ENCODE measurements at regions not wholly inside any gene's neighbourhood (a gene's known extent, or its start where the extent isn't known, plus 50 kb on each side); places are given as distances from the start of the nearest gene placed in this dataset.
A peak's percentile ranks its signal among the peaks of the same experiment; 100 is the strongest.
"Not testable (repeated sequence)": the region's sequence is repeated elsewhere in the genome, so short reads cannot be mapped to it uniquely, and the experiment has no call there.

- no peak for DNase-seq
Observed at GRCh38 chr14:106044515-106044914, 518.1 kb downstream of the TMEM121 start.

GRCh38 chr14:106044949-106045596, 518.7 kb downstream of the TMEM121 start:
- DNase-seq, result peak; percentile 82 to 84

- DNase-seq, result no peak
Observed at GRCh38 chr14:106051796-106052195, 525.4 kb downstream of the TMEM121 start.

GRCh38 chr14:106055289-106055688, 528.9 kb downstream of the TMEM121 start:
- no peak for DNase-seq

- no peak for DNase-seq
Observed at GRCh38 chr14:106058342-106058741, 532.0 kb downstream of the TMEM121 start.

- no peak for DNase-seq
Observed at GRCh38 chr14:106060276-106060975, 534.0 kb downstream of the TMEM121 start.

GRCh38 chr14:106061877-106062500, 535.6 kb downstream of the TMEM121 start:
- peak; percentile 48 to 82 for DNase-seq

GRCh38 chr14:106062502-106063272, 536.3 kb downstream of the TMEM121 start:
- no peak for DNase-seq

- DNase-seq, result no peak
Observed at GRCh38 chr14:106067935-106068334, 541.6 kb downstream of the TMEM121 start.

- DNase-seq, result no peak
Observed at GRCh38 chr14:106069804-106070625, 543.6 kb downstream of the TMEM121 start.

GRCh38 chr14:106080922-106081321, 554.5 kb downstream of the TMEM121 start:
- DNase-seq, result no peak

GRCh38 chr14:106081721-106082120, 555.3 kb downstream of the TMEM121 start:
- not testable (repeated sequence) for DNase-seq

- DNase-seq, result no peak
Observed at GRCh38 chr14:106083082-106083481, 556.7 kb downstream of the TMEM121 start.

- DNase-seq, result no peak
Observed at GRCh38 chr14:106087837-106088236, 561.5 kb downstream of the TMEM121 start.

- DNase-seq, result not testable (repeated sequence)
Observed at GRCh38 chr14:106088860-106089259, 562.5 kb downstream of the TMEM121 start.

GRCh38 chr14:106094654-106095189, 568.3 kb downstream of the TMEM121 start:
- DNase-seq, result peak in 1 of 2 donors; percentile 96

- no peak for DNase-seq
Observed at GRCh38 chr14:106107703-106108102, 581.3 kb downstream of the TMEM121 start.

- DNase-seq, result no peak
Observed at GRCh38 chr14:106109337-106109736, 583.0 kb downstream of the TMEM121 start.

GRCh38 chr14:106115401-106115800, 589.0 kb downstream of the TMEM121 start:
- DNase-seq, result no peak

GRCh38 chr14:106116339-106116930, 590.1 kb downstream of the TMEM121 start:
- DNase-seq, result not testable (repeated sequence)

- no peak for DNase-seq
Observed at GRCh38 chr14:106120101-106120500, 593.7 kb downstream of the TMEM121 start.

GRCh38 chr14:106129274-106129673, 602.9 kb downstream of the TMEM121 start:
- DNase-seq, result no peak

Measured in stimulated activated CD4-positive, alpha-beta T cell treated with anti-CD3 and anti-CD28 coated beads, Interleukin-2, amount 100 ng/mL, for 48 hours (primary cell).